ENCODE measurements at regions not wholly inside any gene's neighbourhood (a gene's known extent, or its start where the extent isn't known, plus 50 kb on each side); places are given as distances from the start of the nearest gene placed in this dataset.
"Not testable (repeated sequence)": the region's sequence is repeated elsewhere in the genome, so short reads cannot be mapped to it uniquely, and the experiment has no call there.

- no peak for DNase-seq (ENCODE audit: low read depth in 1 of 2, low spot score in 1 of 2)
These were observed 50.7 kb upstream of the TNFSF4 start for GRCh38 chr1:173257805-173258204.

- DNase-seq (ENCODE audit: low read depth in 1 of 2, low spot score in 1 of 2), result no peak
These were observed 51.5 kb upstream of the TNFSF4 start for GRCh38 chr1:173258479-173259264.

GRCh38 chr1:173260329-173260728 is 53.2 kb upstream of the TNFSF4 start:
- DNase-seq (ENCODE audit: low read depth in 1 of 2, low spot score in 1 of 2), result not testable (repeated sequence)

DNA sequence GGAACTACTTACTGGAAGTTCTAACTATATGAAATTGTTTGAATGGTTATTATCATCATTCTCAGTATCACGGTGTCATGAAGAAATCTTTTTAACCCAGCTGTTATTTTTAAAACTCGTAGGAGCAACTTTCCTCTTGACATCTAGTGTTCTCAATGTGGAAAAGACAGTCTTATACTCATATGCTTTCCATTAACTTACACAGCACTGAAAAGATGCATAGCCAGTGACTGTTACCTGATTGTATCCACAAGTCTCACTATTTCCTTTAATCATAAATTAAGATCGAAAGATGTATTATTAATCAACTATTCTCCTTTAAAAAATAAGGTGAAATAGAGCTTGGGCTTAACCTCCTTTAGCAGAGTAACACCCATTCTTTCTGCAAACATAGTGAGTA is 59.7 kb upstream of the TNFSF4 start:
- DNase-seq (ENCODE audit: low read depth in 1 of 2, low spot score in 1 of 2), result no peak

DNA sequence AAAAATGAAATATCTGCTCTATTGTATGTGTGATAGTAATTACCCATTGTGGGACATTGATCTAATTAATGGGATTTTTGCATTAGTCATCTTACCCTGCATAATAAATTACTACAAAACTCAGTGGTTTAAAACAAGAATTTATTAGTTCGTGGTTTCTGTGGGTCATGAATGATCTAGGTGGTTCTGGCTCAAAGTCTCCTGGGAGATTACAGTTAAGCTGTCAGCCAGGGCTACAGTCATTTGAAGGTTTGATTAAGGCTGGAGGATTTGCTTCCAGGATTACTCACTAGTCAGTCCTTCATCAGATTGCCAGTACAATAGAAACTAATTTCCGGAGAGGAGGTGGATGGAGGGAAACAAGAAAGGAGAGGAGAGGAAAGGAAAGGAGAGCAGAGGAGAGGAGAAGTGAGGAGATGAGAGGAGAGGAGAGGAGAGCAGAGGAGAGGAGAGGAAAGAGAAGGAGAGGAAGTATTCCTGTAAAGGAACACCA is 60.4 kb upstream of the TNFSF4 start:
- no peak for DNase-seq (ENCODE audit: low read depth in 1 of 2, low spot score in 1 of 2)

GRCh38 chr1:173268261-173268660 is 61.1 kb upstream of the TNFSF4 start:
- DNase-seq (ENCODE audit: low read depth in 1 of 2, low spot score in 1 of 2), result no peak

GRCh38 chr1:173268786-173269277 is 61.7 kb upstream of the TNFSF4 start:
- no peak for DNase-seq (ENCODE audit: low read depth in 1 of 2, low spot score in 1 of 2)

- no peak for DNase-seq (ENCODE audit: low read depth in 1 of 2, low spot score in 1 of 2)
These were observed 62.5 kb upstream of the TNFSF4 start for GRCh38 chr1:173269490-173270230.

- no peak for DNase-seq (ENCODE audit: low read depth in 1 of 2, low spot score in 1 of 2)
These were observed 63.1 kb upstream of the TNFSF4 start for GRCh38 chr1:173270243-173270642.

GRCh38 chr1:173271021-173271420 is 63.9 kb upstream of the TNFSF4 start:
- DNase-seq (ENCODE audit: low read depth in 1 of 2, low spot score in 1 of 2), result not testable (repeated sequence)

- DNase-seq (ENCODE audit: low read depth in 1 of 2, low spot score in 1 of 2), result no peak
These were observed 68.4 kb upstream of the TNFSF4 start for GRCh38 chr1:173275496-173275895.

GRCh38 chr1:173276922-173277800 is 70.0 kb upstream of the TNFSF4 start:
- no peak for DNase-seq (ENCODE audit: low read depth in 1 of 2, low spot score in 1 of 2)

- no peak for DNase-seq (ENCODE audit: low read depth in 1 of 2, low spot score in 1 of 2)
These were observed 73.9 kb upstream of the TNFSF4 start for GRCh38 chr1:173280899-173281660.

GRCh38 chr1:173285048-173285447 is 77.9 kb upstream of the TNFSF4 start:
- no peak for DNase-seq (ENCODE audit: low read depth in 1 of 2, low spot score in 1 of 2)

GRCh38 chr1:173287785-173288184 is 80.7 kb upstream of the TNFSF4 start:
- no peak for DNase-seq (ENCODE audit: low read depth in 1 of 2, low spot score in 1 of 2)

GRCh38 chr1:173293756-173294155 is 86.6 kb upstream of the TNFSF4 start:
- no peak for DNase-seq (ENCODE audit: low read depth in 1 of 2, low spot score in 1 of 2)

GRCh38 chr1:173294843-173295242 is 87.7 kb upstream of the TNFSF4 start:
- no peak for DNase-seq (ENCODE audit: low read depth in 1 of 2, low spot score in 1 of 2)

GRCh38 chr1:173295391-173295790 is 88.3 kb upstream of the TNFSF4 start:
- DNase-seq (ENCODE audit: low read depth in 1 of 2, low spot score in 1 of 2), result no peak

GRCh38 chr1:173295995-173296394 is 88.9 kb upstream of the TNFSF4 start:
- DNase-seq (ENCODE audit: low read depth in 1 of 2, low spot score in 1 of 2), result no peak

DNA sequence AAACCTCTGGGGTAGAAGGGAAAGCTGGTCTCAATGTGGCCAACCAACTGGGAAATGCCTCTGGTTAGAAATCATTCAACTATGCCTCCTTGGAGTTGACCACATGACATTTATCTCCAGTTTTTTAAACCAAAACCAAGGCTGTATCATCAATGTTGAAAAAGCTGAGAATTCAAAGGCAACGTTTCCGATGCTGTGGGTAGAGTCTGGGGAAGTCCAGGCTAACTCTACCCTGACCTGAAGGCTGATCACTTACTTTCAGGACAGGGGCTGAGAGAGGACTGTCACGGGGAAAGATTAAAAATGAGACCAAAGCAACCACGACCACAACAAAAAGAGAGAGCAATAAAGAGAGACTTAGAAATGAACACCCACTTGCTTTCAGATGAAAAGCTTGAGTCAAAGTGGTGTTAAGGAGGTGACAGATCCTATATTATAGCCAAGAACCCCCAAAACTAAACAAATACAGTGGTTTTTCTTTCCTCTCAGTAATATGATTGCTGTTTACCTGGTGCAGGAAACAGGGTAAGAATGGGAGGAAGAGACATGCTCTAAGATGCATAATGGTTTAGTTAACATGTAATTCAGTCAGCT is 90.8 kb upstream of the TNFSF4 start:
- no peak for DNase-seq (ENCODE audit: low read depth in 1 of 2, low spot score in 1 of 2)

All from activated T-helper 1 cell treated with anti-CD3 and anti-CD28 coated beads, Interleukin-2, amount 50 U/mL, for 16 hours (primary cell).